HEK293 (cell line): ENCODE measurements at regions not wholly inside any gene's neighbourhood (a gene's known extent, or its start where the extent isn't known, plus 50 kb on each side); places are given as distances from the start of the nearest gene placed in this dataset.

Source experiments
- ZNF394 ChIP-seq: fragments of 450-650 bp; formaldehyde crosslinking; IDR thresholded peaks from 2 replicates; pipeline ENCODE4 v1.5.1; 2016; ENCODE audit warnings: missing biosample characterization, missing genetic modification characterization, mild to moderate bottlenecking, moderate library complexity, borderline replicate concordance
- ZNF76 ChIP-seq: fragments of 450-650 bp; formaldehyde crosslinking; IDR thresholded peaks from 2 replicates; pipeline ENCODE4; 2016; ENCODE audit warnings: low read depth, missing biosample characterization, missing genetic modification characterization, borderline replicate concordance

- TF ChIP-seq ZNF394 (tag by site-specific recombination) (no peak), ZNF76 (tag by site-specific recombination) (no peak)
These were observed 334.0 kb downstream of the BUD13 start for GRCh38 chr11:116438651-116439360.
